SK-N-SH treated with all-trans-retinoic acid at 6 μM for 48 hours (cell line): ENCODE measurements at regions not wholly inside any gene's neighbourhood (a gene's known extent, or its start where the extent isn't known, plus 50 kb on each side); places are given as distances from the start of the nearest gene placed in this dataset.

ENCODE experiments used
- ATAC-seq: fragments of 200-7000 bp; cut with Tn5 transposase; 3 replicates; pipeline ENCODE4 v1.9.1; 2020; ENCODE audit warnings: mild to moderate bottlenecking, moderate library complexity
- ARNTL ChIP-seq: fragments of 450-650 bp; formaldehyde crosslinking; IDR thresholded peaks from 2 replicates; pipeline ENCODE4 v1.5.0; 2020; ENCODE audit warnings: low read depth, mild to moderate bottlenecking, moderate library complexity, borderline replicate concordance
- BACH2 ChIP-seq: fragments of 250-450 bp; sonication (Bioruptor Pico); IDR thresholded peaks from 2 replicates; pipeline ENCODE4 v1.9.0; 2021; ENCODE audit warnings: mild to moderate bottlenecking, borderline replicate concordance
- CREB5 ChIP-seq: fragments of 250-450 bp; sonication (Bioruptor Pico); IDR thresholded peaks from 2 replicates; pipeline ENCODE4 v1.5.1; 2020; ENCODE audit warnings: low read depth, mild to moderate bottlenecking, moderate library complexity
- CSDC2 ChIP-seq: fragments of 250-450 bp; sonication (Bioruptor Pico); IDR thresholded peaks from 2 replicates; pipeline ENCODE4 v1.5.0; 2020; ENCODE audit warnings: mild to moderate bottlenecking, moderate library complexity
- ESRRG ChIP-seq: fragments of 250-450 bp; sonication (Bioruptor Pico); IDR thresholded peaks from 2 replicates; pipeline ENCODE4 v1.6.1; 2021; ENCODE audit warnings: mild to moderate bottlenecking
- GLIS3 ChIP-seq: fragments of 250-450 bp; sonication (Bioruptor Pico); IDR thresholded peaks from 2 replicates; pipeline ENCODE4 v1.5.0; 2020; ENCODE audit warnings: mild to moderate bottlenecking, moderate library complexity
- ISL1 ChIP-seq: fragments of 250-450 bp; sonication (Bioruptor Pico); IDR thresholded peaks from 2 replicates; pipeline ENCODE4 v2.1.2; 2022; ENCODE audit warnings: mild to moderate bottlenecking, moderate library complexity
- OSR1 ChIP-seq: fragments of 250-450 bp; sonication (Bioruptor Pico); IDR thresholded peaks from 2 replicates; pipeline ENCODE4 v1.8.0; 2022; ENCODE audit warnings: moderate library complexity, mild to moderate bottlenecking, inconsistent platforms
- PATZ1 ChIP-seq: fragments of 250-450 bp; sonication (Bioruptor Pico); IDR thresholded peaks from 2 replicates; pipeline ENCODE4 v1.8.0; 2020; ENCODE audit warnings: mild to moderate bottlenecking, moderate library complexity, borderline replicate concordance
- POU6F1 ChIP-seq: fragments of 250-450 bp; sonication (Bioruptor Pico); IDR thresholded peaks from 2 replicates; pipeline ENCODE4 v1.8.0; 2021; ENCODE audit warnings: low read depth, mild to moderate bottlenecking, moderate library complexity, borderline replicate concordance
- PPARA ChIP-seq: fragments of 250-450 bp; sonication (Bioruptor Pico); IDR thresholded peaks from 2 replicates; pipeline ENCODE4 v1.5.0; 2020; ENCODE audit warnings: mild to moderate bottlenecking, borderline replicate concordance
- RARB ChIP-seq: fragments of 250-450 bp; sonication (Bioruptor Pico); IDR thresholded peaks from 2 replicates; pipeline ENCODE4 v1.8.0; 2021; ENCODE audit warnings: mild to moderate bottlenecking, moderate library complexity
- SNAI2 ChIP-seq: fragments of 250-450 bp; sonication (Bioruptor Pico); IDR thresholded peaks from 2 replicates; pipeline ENCODE4 v1.5.0; 2020; ENCODE audit warnings: mild to moderate bottlenecking, moderate library complexity
- TCF4 ChIP-seq: fragments of 250-450 bp; sonication (Bioruptor Pico); IDR thresholded peaks from 2 replicates; pipeline ENCODE4 v1.8.0; 2021; ENCODE audit warnings: mild to moderate bottlenecking, moderate library complexity, borderline replicate concordance
- TOX ChIP-seq: fragments of 250-450 bp; sonication (Bioruptor Pico); IDR thresholded peaks from 2 replicates; pipeline ENCODE4 v1.8.0; 2021; ENCODE audit warnings: mild to moderate bottlenecking, moderate library complexity, borderline replicate concordance
- TSHZ2 ChIP-seq: fragments of 250-450 bp; sonication (Bioruptor Pico); IDR thresholded peaks from 2 replicates; pipeline ENCODE4 v1.5.0; 2020; ENCODE audit warnings: mild to moderate bottlenecking, moderate library complexity
- ZC3H10 ChIP-seq: fragments of 250-450 bp; sonication (Bioruptor Pico); IDR thresholded peaks from 2 replicates; pipeline ENCODE4 v1.5.1; 2021; ENCODE audit warnings: mild to moderate bottlenecking, moderate library complexity
- ZFP3 ChIP-seq: fragments of 250-450 bp; sonication (Bioruptor Pico); IDR thresholded peaks from 2 replicates; pipeline ENCODE4 v1.5.0; 2020; ENCODE audit warnings: mild to moderate bottlenecking, moderate library complexity
- ZFP30 ChIP-seq: fragments of 450-650 bp; formaldehyde crosslinking; IDR thresholded peaks from 2 replicates; pipeline ENCODE4 v1.5.0; 2022; ENCODE audit warnings: mild to moderate bottlenecking, moderate library complexity
- ZNF565 ChIP-seq: fragments of 450-650 bp; formaldehyde crosslinking; conservative IDR thresholded peaks from 2 replicates; pipeline ENCODE4 v1.5.0; 2020; ENCODE audit warnings: low read depth, mild to moderate bottlenecking, moderate library complexity
- ZNF70 ChIP-seq: fragments of 450-650 bp; formaldehyde crosslinking; IDR thresholded peaks from 2 replicates; pipeline ENCODE4 v1.5.0; 2020; ENCODE audit warnings: mild to moderate bottlenecking, moderate library complexity
- ZNF8 ChIP-seq: fragments of 450-650 bp; formaldehyde crosslinking; IDR thresholded peaks from 2 replicates; pipeline ENCODE4 v1.5.0; 2020; ENCODE audit warnings: mild to moderate bottlenecking, moderate library complexity

- TF ChIP-seq CREB5 (peak; percentile 95), GLIS3 (CRISPR knock-in tag) (no peak; the same call in 1 of the 2 replicates), ZNF565 (CRISPR knock-in tag) (no peak), ISL1 (CRISPR knock-in tag) (peak; percentile 99), TOX (peak; percentile 80; the same call in 1 of the 2 replicates), ZFP3 (CRISPR knock-in tag) (no peak), PPARA (CRISPR knock-in tag) (no peak), TCF4 (CRISPR knock-in tag) (peak; percentile 100), ZFP30 (peak; percentile 25; the same call in 1 of the 2 replicates), ZNF70 (0 out of 2 replicates have a peak, but pooled peaks have one; percentile 23), ARNTL (no peak), SNAI2 (CRISPR knock-in tag) (0 out of 2 replicates have a peak, but pooled peaks have one; percentile 27), ESRRG (peak; percentile 75; the same call in 1 of the 2 replicates), TSHZ2 (peak; percentile 99), OSR1 (CRISPR knock-in tag) (no peak), CSDC2 (CRISPR knock-in tag) (no peak)
Measured at GRCh38 chr2:186060744-186061440, 322.3 kb downstream of the FSIP2 start (continued).

GRCh38 chr2:186064507-186064906 is 325.9 kb downstream of the FSIP2 start:
- no peak for ATAC-seq
- no peak for TF ChIP-seq POU6F1 (CRISPR knock-in tag)
- TF ChIP-seq CREB5: no peak
- no peak for TF ChIP-seq ISL1 (CRISPR knock-in tag)
- TF ChIP-seq BACH2 (CRISPR knock-in tag): no peak
- no peak for TF ChIP-seq ARNTL
- no peak for TF ChIP-seq ZC3H10 (CRISPR knock-in tag)
- TF ChIP-seq PPARA (CRISPR knock-in tag): no peak
- no peak for TF ChIP-seq RARB (CRISPR knock-in tag)
- no peak for TF ChIP-seq PATZ1 (CRISPR knock-in tag)
- no peak for TF ChIP-seq OSR1 (CRISPR knock-in tag)
- no peak for TF ChIP-seq TSHZ2
- no peak for TF ChIP-seq TOX
- TF ChIP-seq CSDC2 (CRISPR knock-in tag): no peak
- no peak for TF ChIP-seq SNAI2 (CRISPR knock-in tag)
- TF ChIP-seq ZNF8: no peak
